Anterior cingulate cortex (tissue), 58 donors: ENCODE measurements at regions not wholly inside any gene's neighbourhood (a gene's known extent, or its start where the extent isn't known, plus 50 kb on each side); places are given as distances from the start of the nearest gene placed in this dataset.
"Not testable (repeated sequence)": the region's sequence is repeated elsewhere in the genome, so short reads cannot be mapped to it uniquely, and the experiment has no call there.

Source experiments
- DNase-seq, 58 donors: peaks; one replicate each; lab custom pipeline; 2025; lab: John Stamatoyannopoulos, UW

DNA sequence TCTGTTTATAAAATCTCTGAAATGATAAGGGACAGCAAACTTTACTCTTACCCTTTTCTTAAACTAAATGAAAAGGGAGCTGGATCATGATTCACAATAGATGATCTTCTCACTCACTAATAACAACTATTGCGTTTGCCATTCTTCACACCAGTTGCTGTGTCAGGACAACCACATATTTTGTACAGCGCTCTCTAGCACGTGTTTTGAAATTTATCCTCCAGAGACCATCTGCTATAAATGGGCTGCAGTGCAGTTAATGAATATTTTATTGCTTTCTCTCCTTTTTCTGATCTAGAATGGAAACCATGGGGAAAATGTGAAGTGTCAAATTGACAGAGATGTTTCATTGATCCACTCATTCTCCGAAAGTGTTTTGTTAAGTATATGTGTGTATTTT, 258.4 kb upstream of the CCNH start:
- DNase-seq: no peak

DNA sequence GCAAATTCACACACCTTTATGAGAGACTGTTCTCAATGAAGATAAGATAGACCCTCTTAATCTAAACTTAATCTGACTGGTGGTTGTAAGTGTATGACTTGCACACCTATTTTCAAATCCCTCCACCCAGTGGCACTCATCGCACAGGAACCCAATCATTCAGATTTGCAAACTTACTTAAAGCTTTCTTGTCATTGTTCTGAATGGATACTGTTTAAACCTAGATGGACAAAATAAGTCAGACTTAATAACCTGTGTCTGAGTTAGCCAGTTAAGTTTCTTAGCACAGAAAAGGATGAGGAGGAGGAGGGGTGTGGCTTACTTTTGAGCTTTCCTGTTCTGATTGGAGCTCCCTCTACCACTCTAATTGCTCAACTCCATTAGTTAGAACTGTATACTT, 252.4 kb upstream of the CCNH start:
- no peak for DNase-seq

DNA sequence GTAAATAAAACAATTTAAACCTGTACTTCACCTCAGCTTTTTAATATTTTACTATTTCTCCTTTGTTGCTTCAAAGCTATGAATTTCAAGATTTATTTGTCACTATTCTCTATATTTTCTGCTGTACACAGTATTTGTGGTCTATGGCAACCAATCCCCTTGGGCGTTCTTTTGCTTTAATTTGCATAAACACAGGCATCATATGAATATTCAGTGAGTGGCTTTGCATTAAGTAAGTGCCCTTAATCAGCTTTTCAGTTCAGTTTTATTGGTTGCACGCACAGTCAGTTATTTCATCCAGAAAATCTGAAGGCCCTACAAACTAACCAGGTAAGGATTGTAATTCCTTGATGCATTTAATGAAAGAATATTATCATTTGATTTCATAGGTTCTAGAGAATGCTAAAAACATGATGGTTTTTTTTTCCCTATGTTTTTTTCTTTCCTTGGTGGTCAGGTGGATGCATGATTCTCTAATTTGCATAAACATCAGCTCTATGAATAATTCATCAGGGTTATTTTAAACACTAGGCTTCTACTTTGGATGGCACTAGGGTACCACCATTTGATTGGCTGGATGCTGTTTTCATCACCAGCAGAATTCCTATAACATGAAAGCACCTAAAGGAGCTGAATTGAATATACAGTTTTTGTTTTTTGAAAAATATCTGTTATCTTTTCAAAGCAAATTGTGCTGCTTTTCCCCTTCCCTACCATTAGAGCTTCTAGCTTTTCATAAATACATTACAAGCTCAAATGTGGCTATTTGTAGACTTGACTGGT, 249.2 kb upstream of the CCNH start:
- peak in 1 of 58 donors; percentile 2 for DNase-seq

DNA sequence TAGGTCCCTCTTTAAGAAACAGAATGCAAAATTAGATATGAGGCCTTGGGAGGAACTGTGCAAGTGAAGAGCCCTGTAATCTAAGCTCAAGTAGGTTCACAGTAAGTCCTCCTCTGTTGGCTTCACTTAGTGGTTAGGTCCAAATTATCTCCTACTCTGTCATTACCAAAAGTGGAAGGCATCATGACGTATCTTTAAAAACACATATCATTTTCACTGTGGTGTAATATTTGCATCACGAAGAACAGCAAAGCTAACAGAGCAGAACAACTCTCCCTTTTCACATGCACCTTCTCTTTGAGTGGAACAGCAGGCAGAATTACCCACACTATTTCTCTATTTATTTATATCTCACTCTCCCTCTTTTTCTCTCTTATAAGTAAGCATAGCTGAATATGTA, 240.5 kb upstream of the CCNH start:
- DNase-seq: no peak

DNA sequence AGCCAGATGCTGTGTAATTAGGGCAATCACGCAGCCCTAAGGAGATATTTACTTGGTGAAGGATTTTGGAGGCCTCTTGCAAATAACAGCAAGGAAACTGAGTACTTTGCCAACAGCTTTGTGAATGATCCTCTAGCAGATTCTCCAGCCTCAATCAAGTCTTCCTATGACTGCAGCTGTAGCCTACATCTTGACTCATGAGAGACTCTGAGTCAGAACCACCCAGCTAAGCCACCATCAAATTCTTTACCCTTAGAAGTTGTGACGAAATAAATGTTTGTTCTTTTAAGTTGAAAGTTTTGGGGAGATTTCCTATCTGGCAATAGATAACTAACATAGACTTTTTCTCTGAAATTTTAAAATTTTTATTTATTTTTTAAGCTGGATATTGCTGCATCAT, 237.6 kb upstream of the CCNH start:
- peak in 1 of 58 donors; percentile 1 for DNase-seq

DNA sequence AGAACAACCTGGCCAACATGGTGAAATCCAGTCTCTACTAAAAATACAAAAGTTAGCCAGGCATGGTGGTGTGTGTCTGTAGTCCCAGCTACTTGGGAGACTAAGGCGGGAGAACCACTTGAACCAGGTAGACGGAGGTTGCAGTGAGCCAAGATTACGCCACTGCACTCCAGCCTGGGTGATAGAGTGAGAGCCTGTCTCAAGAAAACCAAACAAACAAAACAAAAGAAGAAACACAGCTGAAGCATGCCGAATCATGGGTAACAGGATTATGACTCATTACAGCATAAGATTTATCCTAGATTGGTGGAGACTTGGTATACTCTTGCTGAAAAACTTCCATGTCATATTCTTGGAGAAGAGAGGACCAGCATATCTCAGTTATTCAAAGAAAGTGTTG, 236.7 kb upstream of the CCNH start:
- no peak for DNase-seq

DNA sequence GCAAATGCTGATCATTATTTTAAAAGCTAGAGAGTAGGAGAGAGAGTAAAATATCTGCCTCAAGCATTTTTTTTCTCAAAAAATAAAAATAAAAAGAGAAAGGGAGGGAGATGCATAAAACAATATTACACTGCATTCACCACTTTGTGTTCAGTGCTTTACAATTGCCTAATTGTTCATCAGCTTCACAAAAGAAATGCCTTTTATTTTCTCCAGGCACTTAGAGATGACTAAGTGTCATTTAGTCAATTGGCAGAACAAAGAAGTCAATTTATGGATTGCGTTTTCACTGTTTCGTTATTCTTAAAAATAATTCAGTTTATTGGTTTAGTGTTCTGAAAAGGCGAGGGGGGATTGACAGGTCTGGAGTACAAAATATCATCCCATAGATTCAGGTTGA, 232.5 kb upstream of the CCNH start:
- peak in 1 of 58 donors; percentile 70 for DNase-seq

DNA sequence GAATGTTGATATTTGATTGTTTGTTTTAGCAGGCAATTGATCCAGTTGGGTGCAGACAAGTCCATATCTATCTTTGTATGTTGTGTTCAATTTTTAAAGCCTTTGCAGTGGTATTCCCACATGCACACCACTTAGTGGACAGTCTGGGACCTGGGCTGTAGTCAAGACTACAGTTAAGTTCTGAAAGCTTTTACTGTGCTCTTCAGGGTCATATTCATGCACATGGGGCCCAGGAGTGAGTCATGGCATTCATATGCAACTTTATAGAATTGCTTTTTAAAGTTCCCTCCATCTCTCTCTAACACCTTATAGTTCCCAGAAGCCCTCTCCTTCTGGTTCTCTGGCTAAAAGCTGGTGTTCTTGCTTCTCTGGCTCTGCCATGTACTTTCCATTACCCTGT, 228.2 kb upstream of the CCNH start:
- DNase-seq: no peak

DNA sequence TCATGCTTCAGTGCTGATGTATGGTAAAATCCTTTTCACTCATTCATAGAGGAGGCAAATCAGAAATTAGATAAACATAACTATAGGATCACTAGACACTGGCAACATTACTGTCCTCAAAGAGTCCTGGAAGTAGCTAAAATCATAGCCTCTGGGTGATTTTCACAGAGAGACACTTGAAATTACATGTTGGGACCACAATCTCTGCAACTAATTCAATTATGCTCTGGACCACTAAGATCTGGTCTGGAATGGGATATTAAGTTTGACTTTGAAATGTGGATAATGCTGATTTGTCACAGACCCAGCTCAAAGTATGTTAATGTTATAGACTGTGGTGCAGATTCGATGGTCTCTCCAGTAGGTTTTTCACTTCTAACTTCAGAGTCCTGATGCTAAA, 214.6 kb upstream of the CCNH start:
- DNase-seq: no peak

DNA sequence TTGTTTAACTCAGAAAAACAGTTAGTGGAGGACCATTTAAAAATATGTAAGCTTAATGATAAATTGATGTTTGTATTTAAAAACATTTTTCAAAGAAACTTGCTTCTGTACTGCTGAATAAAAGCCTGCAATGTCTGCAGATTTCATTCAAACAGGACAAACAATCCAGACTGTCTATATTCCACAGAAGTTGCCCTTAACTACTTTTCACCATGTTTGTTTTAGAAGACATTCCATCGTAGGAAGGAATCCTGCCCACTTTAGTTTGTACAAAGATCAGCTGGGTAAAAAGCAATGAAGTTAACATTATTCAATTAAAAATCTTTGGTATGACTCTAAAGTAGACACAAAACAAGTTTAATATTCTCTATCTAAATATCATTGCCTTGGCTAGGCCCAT, 195.7 kb upstream of the CCNH start:
- DNase-seq: no peak

DNA sequence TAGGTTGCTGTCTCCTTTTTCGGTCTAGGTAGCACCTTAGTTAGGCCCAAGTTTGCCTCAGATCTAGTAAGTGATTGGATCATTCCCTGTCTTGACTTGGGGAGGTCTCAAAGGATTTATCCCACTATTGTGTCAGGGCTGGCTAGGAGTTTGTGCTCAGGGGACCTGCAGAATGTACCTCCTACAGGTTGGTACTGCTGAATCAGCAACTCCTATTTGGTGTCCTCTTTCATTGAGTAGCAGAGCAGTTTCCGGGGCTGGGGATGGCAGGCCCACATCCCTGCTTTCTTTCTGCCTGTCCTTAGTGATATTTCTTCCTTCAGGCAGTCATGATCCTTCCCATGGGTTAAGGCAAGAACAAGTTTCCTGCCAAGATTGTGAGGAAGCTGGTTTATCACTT, 192.9 kb upstream of the CCNH start:
- DNase-seq: no peak

DNA sequence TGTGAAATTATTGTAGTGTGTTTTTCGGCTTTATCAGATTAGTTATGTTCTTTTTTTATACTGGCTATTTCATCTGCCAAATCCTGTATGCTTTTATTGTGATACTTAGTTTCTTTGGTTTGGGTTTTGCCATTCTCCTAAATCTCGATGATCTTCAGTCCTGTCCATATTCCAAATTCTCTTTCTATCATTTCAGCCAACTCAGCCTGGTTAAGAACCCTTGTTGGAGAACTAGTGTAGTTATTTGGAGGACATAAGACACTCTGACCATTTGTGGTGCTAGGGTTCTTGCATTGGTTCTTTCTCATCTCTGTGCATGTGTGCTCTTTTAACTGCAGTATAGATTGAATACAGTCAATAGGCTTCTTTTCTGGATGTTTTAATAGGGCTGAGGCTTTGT, 187.0 kb upstream of the CCNH start:
- no peak for DNase-seq

DNA sequence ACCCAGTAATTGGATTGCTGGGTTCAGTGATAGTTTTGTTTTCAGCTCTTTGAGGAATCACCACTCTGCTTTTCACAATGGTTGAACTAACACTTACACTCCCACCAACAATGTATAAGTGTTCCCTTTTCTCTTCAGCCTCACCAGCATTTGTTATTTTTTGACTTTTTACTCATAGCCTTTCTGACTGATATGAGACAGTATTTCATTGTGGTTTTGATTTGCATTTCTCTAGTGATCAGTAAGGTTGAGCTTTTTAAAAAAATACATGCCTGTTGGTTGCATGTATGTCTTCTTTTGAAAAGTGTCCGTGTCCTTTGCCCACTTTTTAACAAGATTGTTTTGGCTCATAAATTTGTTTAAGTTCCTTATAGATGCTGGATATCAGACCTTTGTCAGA, 185.7 kb upstream of the CCNH start:
- no peak for DNase-seq

DNA sequence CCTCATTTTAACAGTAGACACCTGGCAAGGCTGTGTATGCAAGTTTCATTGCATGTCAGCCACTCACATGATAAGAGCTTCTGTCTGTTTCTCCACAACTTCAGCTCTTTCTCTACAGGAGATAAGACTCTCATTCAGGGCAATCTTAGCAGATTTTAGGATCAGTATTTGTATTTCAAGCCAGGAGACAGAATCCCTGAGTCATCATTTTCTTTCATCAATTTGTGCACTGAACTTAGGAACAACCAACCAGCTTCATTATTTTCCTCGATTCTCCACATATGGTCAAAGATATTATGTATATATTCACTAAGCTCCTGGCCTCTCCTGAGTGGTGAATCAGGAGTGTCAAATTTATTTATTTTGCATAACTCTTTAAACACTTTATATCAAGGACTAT, 181.8 kb upstream of the CCNH start:
- no peak for DNase-seq

DNA sequence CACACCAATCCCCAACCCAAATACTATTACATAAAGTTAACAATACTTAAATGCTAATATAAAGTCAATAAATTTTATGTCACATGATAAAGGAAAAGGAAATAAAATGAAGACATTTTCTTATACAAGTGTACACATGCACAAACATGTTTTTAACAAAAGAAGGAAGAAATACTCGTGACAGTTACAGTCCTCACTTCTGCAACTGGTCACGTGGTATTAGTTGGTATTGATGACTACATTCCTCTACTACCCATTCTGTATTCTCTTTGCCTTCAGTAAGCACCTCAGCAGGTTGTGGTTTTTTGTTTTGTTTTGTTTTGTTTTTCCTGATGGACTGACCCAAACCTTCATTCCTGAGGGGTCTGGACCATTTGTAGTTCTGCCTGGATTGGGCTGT, 176.9 kb upstream of the CCNH start:
- no peak for DNase-seq

DNA sequence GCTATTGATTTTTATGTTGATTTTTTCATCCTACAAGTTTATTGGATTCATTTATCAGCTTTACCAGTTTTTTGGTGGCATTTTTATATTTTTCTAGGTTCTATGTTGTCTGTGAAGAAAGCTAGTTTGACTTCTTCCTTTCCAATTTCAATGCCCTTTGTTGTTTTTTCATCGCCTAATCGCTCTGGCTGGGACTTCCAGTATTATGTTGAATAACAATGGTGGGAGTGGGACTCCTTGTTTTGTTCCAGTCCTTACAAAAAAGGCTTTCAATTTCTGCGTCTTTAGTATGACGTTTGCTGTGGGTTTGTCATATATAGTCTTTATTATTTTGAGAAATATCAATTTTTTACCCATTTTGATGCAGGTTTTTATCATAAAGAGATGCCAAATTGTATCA, 175.6 kb upstream of the CCNH start:
- DNase-seq: peak in 7 of 58 donors; percentile 5 to 62 (median 20)

DNA sequence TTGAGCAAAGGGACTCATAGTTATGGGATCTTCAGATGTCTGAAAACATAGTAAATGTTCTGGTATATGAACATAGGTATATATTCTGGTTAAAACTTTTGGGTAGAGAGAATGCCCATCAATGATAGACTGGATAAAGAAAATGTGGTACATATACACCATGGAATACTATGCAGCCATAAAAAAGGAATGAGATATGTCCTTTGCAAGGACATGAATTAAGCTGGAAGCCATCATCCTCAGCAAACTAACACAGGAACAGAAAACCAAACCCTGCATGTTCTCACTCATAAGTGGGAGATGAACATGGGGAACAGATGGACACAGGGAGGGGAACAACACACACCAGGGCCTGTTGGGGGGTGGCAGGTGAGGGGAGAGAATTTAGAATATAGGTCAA, 171.0 kb upstream of the CCNH start:
- not testable (repeated sequence) for DNase-seq

DNA sequence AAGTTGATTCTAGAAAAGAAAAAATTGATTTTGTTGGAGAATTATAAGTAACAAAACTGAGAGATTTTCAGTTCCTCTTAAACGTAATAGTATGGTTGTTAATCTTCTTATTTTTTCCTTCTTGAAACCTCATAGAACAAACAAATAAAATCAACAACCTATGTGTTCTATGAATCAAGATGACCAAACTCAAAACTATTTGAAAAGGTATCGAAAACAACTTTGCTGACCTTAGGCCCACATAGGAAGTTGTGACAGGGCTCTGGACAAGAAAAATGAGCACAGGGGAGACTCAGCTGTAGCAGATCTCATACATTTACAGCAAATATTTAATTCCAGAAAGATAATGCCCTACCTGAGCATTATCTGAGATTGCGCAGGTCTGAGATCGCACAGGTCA, 169.4 kb upstream of the CCNH start:
- no peak for DNase-seq

DNA sequence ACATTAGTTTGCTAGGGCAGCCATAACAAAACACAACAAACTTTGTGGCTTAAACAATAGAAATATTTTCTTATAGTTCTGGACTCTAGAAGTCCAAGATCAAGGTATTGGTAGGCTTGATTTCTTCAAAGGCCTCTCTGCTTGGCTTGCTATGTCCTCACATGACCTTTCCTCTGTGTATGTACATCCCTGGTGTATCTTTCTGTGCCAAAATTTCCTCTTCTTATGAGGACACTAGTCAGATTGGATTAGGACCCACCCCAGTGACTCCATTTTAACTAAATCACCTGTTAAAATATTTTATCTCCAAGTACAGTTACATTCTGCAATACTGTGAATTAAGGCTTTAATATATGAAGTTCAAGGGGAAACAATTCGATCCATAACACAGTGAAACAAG, 168.9 kb upstream of the CCNH start:
- DNase-seq: no peak

DNA sequence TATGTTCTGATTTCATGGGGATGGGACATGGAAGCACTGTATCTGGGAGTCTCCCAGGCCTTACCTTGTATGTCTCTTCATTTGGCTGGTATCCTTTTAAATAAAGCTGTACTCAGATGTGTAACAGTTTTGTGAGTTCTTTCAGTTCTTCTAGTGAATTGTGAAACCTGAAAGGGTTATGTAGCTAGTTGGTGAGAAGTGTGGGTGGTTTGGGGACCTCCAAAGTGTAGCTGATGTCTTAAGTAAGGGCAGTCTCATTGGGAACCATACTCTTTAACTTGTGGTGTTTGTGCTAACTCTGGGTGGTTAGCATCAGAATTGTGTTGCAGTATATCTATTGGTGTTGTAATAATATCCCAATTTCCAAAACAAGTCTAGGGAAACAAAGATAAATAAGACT, 166.9 kb upstream of the CCNH start:
- DNase-seq: no peak

DNA sequence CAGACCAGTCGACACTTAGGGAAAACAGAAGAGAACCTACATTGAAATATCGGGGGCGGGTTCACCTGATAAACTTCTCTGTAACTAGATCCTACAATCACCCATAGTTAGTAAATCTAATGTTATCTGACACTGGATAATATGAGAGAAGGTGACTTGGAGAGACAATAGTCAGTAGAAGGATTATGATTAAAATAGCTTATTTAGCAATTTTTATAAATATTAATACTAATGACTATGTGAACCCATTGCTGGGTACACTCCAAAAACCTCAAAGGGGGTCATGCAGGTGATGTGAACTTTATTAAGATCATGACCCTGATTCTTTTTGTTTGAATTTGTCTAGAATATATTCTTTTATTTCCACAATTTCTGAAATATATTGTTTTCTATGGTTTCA, 164.1 kb upstream of the CCNH start:
- no peak for DNase-seq

DNA sequence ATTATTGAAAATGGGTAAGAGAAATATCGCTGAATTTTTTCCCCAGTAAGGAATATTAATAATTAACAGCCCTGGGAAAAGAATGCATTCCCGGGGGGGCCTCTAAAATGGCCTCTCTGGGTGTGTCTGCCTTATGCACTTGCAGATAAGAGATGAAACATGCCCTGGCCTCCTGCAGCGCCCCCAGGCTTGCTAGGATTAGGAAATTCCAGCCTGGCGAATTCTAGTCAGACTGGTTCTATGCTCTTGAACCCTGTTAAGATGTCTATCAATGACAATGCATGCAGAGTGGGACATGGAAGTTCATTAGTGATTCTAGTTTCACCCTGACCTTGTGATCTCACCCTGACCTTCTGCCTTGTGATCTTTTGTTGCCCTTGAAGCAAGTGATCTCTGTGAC, 163.6 kb upstream of the CCNH start:
- DNase-seq: not testable (repeated sequence)

DNA sequence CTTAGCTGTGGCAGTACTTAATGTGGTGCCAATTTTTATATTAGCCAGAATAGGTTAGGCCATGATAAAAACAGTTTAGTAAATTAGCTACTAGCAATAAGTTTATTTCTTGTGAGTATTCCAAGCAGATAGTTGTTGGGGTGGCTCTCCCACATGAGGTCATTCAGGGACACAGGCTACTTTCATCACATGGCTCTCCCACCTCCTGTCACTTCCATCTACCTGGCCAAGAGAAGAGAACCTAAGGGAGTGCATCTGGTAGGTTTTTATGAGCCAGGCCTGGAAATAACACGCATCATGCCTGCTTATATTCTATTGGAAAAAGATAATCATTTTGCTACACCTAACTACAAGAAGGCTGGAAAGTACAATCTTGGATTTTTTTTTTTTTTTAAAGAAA, 161.4 kb upstream of the CCNH start:
- no peak for DNase-seq
